ENCODE measurements at regions not wholly inside any gene's neighbourhood (a gene's known extent, or its start where the extent isn't known, plus 50 kb on each side); places are given as distances from the start of the nearest gene placed in this dataset.

GRCh38 chr21:34008618-34009017, 64.8 kb upstream of the MRPS6 start:
- FAIRE-seq (no peak), DNase-seq (ENCODE audit: low read depth, low spot score) (no peak)
- Histone ChIP-seq H3K4me1 (ENCODE audit: control insufficient read depth, extremely low read depth, insufficient read depth, low read length) (no peaks in the 10 kb centered on the region), H3K9ac (replicated peaks; ENCODE audit: extremely low read depth, insufficient read depth, low read length) (no peak overlapping the region), H2AFZ (ENCODE audit: low read depth, low read length) (no peak overlapping the region), H3K9me3 (replicated peaks; ENCODE audit: control insufficient read depth, insufficient read depth, low read length) (no peaks in the 10 kb centered on the region), H3K36me3 (ENCODE audit: control insufficient read depth in 2 of 2, extremely low read depth in 1 of 2, insufficient read depth in 2 of 2, low read length in 2 of 2) (no peaks in the 10 kb centered on the region), H3K79me2 (ENCODE audit: control insufficient read depth, insufficient read depth, low read length) (no peaks in the 10 kb centered on the region), H3K9me1 (replicated peaks; ENCODE audit: control insufficient read depth, extremely low read depth, insufficient read depth, low read length) (no peaks in the 10 kb centered on the region), H4K20me1 (replicated peaks; ENCODE audit: control insufficient read depth, extremely low read depth, insufficient read depth, low read length) (no peaks in the 10 kb centered on the region), H3K4me3 (replicated peaks in 1 of 3; ENCODE audit: insufficient read depth in 1 of 3, low read depth in 1 of 3, low read length in 3 of 3) (no peak overlapping the region), H3K4me2 (ENCODE audit: insufficient read depth, low read length) (no peak overlapping the region), H3K27ac (ENCODE audit: insufficient read depth, low read depth, low read length) (no peak overlapping the region), H3K27me3 (ENCODE audit: control insufficient read depth in 2 of 2, insufficient read depth in 2 of 2, low read length in 2 of 2) (peaks cover 5 to 6% of the 10 kb centered on the region in 2 experiments)
- TF ChIP-seq POLR2AphosphoS5 (IDR thresholded peaks at IDR 0.05; ENCODE audit: insufficient read depth, low read depth, low read length), result no peak
- no peak for TF ChIP-seq CTCF (IDR thresholded peaks at IDR 0.05; ENCODE audit: extremely low read depth in 1 of 2, insufficient read depth in 1 of 2, low read depth in 1 of 2, low read length in 2 of 2)
- TF ChIP-seq POLR2A (IDR thresholded peaks at IDR 0.05; ENCODE audit: low read depth, low read length), result no peak
- no peak for TF ChIP-seq MYC (IDR thresholded peaks at IDR 0.05; ENCODE audit: low read depth, low read length)
- no peak for TF ChIP-seq FOS (IDR thresholded peaks at IDR 0.05; ENCODE audit: borderline replicate concordance, insufficient read depth, low read length)
- TF ChIP-seq MAX (IDR thresholded peaks at IDR 0.05; ENCODE audit: insufficient read depth, insufficient read length), result no peak
- no peak for TF ChIP-seq GATA2 (IDR thresholded peaks at IDR 0.05; ENCODE audit: insufficient read depth, insufficient read length, low read depth, low read length)
- no peak for TF ChIP-seq JUN (IDR thresholded peaks at IDR 0.05; ENCODE audit: borderline replicate concordance, insufficient read depth, insufficient read length, low read depth)
- no peak for TF ChIP-seq EZH2 (IDR thresholded peaks at IDR 0.05; ENCODE audit: borderline replicate concordance, low read depth, low read length, severe bottlenecking)
- intact Hi-C loops (cut with micrococcal nuclease) (no loop called here), dilution Hi-C loops (cut with MboI; ENCODE audit: extremely low pct_ligation_motif_present, low sequenced_read_pairs) (no loop called here)
- ChIA-PET CTCF (interaction anchor here (1.1 kb wide), 1 partner anchor 339 kb away, joined by 3 read pairs; no protein-coding TSS in a partner anchor), POLR2A (no interaction called here)
- BruUV-seq (replicated peaks), result no TSS peak
